HPDE6-E6E7 (cell line): ENCODE measurements at regions not wholly inside any gene's neighbourhood (a gene's known extent, or its start where the extent isn't known, plus 50 kb on each side); places are given as distances from the start of the nearest gene placed in this dataset.

ENCODE experiments used
- DNase-seq: peaks from one replicate; pipeline ENCODE4 v3.0.0; 2011; ENCODE audit warnings: missing footprints; ENCODE audit errors: extremely low spot score

DNA sequence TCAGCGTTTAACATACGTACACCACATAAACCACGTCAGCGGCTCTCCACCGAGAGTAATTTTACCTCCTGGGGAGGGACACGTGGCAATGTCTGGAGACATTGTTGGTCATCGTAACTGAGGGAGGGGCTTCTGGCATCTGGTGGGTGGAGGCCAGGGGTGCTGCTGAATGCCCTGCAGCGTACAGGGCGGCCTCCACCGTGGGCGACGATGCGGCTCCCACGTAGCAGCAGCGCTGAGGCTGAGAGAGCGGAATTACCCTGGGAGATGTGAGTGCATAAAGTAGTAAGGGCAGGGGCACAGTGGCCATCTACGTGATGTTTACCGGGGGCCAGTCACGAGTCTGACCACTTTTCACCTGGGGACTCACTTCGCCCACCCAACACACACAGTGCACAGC lies 212.4 kb downstream of the RBFOX3 start:
- DNase-seq, result no peak

- no peak for DNase-seq
Observed at GRCh38 chr17:79396696-79397095, 214.2 kb downstream of the RBFOX3 start.

DNA sequence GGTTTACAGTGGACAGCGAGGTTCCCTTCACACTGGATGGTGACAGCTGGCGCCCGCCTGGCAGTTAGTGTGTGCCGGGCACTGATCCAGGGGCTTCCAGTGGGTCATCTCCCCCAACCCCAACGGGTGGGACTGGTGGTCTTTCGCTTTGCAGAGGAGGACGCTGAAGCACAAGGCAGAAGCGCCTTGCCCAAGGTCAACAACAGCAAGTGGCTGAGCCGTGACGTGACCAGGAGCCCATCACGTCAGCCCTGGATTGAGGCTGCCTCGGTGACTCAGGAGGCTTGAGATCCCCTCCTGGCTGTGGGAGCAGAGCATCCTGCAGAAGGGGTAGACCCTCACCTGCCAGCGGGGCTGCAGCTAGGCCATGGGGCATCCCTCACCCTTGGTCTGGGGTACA lies 215.3 kb downstream of the RBFOX3 start:
- DNase-seq, result no peak

- no peak for DNase-seq
Observed at GRCh38 chr17:79395066-79395465, 215.8 kb downstream of the RBFOX3 start.

DNA sequence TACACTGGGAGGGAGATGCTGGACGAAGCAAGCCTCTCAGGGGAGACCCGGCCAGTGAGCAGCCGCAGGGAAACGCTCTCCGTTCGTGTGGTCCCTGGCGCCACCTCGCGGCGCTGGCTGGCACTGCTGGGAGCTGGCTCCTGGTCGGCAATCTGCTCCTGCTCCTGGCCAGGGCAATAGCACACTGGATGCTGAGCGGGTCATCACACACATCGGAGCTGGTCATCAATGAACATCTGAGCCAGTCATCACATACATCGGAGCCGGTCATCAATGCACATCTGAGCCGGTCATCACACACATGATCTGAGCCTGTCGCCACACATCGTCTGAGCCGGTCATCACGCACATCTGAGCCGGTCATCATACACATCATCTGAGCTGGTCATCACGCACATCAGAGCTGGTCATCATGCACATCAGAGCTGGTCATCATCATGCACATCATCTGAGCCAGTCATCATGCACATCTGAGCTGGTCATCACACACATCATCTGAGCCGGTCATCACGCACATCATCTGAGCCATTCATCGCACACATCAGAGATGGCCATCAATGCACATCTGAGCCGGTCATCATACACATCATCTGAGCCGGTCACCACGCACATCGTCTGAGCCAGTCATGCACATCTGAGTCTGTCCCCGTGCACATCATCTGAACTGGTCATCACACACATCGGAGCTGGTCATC lies 217.3 kb downstream of the RBFOX3 start:
- peak; percentile 44 for DNase-seq

- DNase-seq, result no peak
Observed at GRCh38 chr17:79392598-79392997, 218.3 kb downstream of the RBFOX3 start.

DNA sequence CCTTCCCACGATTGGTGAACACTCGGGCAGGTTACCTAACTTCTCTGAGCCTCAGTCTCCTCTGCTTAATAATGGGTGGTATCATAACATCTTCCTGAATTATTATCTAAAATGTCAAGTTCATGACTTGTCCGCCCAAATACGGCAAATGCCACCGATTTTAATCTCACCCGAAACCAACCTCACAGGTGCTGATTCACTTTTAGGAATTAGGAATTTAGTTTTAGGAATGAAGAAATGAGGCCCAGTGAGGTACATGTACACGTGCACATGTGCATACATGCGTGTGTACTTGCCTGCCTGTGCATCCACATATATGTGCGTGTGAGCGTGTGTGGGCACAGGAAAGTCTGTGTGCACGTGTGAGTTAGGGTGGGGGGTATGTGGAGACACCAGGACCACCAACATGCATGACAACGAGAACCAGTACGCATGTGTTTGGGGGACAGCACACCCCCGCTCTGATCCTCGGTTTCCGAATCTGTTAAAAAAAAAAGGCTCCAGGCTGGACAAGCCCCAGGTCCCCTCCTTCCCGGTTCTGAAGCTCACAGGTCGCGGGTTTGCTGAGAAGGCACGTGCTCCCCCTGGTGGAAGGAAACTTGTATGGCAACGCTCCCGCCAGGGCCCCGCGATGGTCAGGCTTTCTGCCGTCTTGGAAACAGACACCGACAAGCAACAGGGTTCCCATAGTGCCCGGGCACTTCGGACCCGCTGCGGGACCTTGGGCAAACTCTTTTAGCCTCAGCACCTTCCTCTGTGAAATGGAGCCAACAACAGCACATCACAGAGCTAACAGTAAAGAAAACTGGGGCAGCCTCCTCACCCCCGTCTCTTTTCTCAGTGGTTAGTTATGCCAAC lies 219.2 kb downstream of the RBFOX3 start:
- peak; percentile 60 for DNase-seq

- DNase-seq, result no peak
Observed at GRCh38 chr17:79389896-79390295, 221.0 kb downstream of the RBFOX3 start.

DNA sequence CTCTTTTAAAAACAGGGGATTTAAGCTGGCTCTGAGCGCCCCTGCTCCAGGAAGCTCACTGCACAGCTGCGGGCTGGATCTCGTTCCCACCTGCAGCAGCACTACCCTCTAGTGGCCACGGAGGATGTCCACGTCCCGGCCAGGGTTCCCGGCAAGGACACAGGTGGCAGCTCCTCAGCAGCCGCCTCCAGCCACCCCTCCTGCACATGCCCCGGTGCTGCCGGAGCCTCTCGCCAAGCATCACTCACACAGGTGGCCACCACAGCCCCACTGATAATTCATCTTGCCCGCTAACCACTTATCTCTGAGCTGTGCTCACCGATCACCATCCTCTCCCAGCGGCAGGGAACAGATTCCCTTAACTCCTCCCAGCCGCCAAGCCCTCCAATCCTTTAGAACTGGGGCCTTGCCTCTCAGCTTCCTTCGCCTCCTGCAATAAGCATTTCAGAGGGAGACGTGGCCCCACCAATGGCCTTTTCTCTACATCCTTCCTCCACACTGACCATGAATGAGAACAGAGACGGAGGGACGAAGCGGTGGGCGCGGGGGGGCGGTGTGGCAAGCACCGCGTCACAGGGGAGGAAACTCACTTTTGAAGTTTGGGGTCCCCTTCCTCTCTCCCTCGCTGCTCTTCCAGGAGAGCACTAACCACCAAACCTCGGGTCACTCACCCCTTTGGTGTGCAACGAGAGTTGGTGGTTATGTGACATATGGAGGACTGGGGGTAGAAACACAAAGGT lies 222.1 kb downstream of the RBFOX3 start:
- DNase-seq, result peak; percentile 50

- no peak for DNase-seq
Observed at GRCh38 chr17:79387783-79388182, 223.1 kb downstream of the RBFOX3 start.

DNA sequence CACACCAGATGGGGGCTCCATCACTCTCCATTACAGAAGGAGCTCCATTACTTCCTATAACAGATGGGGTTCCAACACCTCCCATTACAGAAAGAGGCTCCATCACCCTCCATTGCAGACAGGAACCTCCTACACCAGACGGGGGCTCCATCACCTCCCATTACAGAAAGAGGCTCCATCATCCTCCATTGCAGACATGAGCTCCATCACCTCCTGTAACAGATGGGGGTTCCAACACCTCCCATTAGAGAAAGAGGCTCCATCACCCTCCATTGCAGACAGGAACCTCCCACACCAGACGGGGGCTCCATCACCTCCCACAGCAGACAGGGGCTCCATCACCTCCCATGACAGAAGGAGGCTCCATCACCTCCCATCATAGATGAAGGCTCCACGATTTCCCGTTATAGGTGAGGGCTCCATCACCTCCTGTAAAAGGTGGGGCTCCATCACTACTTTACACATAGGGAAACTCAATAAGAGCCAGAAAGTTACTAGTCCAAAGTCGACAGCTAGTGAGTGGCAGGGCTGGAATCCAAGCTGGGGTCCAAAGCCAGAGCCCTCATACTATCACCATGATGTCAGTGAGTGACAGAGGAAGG lies 224.8 kb downstream of the RBFOX3 start:
- DNase-seq, result no peak

- no peak for DNase-seq
Observed at GRCh38 chr17:79382313-79382712, 228.5 kb downstream of the RBFOX3 start.

DNA sequence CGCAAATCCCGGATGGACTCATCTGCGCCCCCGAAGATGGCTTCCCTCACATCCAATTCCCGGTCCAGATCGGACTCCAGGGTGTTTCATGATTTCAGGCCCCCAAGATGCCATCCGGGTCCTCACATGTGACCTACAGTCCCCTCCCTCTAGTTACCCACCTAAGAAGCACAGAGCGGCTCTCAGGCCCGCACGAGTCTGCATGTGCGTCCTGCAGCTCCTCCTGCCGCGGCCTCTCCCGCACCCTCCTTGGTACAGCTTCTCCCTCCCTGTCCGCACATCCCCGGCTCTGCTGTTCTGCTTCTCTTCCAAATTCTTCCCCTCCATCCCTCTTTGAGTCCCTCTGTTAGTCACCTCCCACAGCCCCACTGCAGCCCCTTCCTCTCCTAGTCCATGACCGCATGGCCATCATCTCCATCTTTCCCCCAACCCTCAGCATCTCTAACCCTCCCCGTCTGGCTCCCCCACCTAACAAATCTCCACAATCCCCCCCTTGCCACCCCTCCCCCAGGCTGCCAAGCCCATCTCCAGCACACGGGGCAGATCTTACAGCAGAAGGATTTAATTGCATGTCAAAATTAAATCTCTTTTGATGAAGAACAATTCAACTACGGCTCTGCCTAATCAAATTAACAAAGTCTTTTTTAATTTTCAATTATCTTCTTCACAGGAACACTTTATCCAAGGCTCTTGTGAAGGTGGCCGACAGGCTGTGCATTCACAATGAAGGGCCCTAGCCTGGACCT lies 231.0 kb downstream of the RBFOX3 start:
- DNase-seq, result no peak

DNA sequence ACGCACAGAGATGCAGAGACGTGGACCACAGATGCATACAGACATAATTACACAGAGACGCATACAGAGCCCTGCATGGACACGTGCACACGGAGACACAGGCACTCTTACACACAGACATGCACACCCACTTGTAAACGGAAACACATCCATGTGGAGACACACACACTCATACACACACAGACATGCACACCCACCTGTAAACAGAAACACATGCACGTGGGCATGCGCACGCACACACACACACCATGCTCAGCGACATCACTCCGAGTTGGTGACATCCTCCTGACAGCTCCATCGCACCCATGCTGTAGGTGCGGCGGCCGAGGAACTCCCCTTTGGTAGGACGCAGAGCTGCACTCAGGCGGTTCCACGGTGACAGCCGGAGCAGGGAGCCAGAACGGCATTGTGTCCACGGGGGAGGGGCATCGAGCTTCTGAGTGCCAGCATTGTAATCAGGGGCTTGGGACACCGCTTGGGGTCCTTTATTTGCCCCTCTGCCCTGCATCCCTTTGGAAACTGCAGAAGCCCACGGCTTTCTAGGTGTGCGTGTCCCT lies 233.5 kb downstream of the RBFOX3 start:
- DNase-seq, result no peak

GRCh38 chr17:79374807-79375206 lies 236.0 kb downstream of the RBFOX3 start:
- DNase-seq, result no peak

- no peak for DNase-seq
Observed at GRCh38 chr17:79374087-79374689, 236.7 kb downstream of the RBFOX3 start.

GRCh38 chr17:79372470-79373238 lies 238.2 kb downstream of the RBFOX3 start:
- no peak for DNase-seq

- DNase-seq, result no peak
Observed at GRCh38 chr17:79371984-79372383, 238.9 kb downstream of the RBFOX3 start.

- no peak for DNase-seq
Observed at GRCh38 chr17:79370594-79370993, 240.3 kb downstream of the RBFOX3 start.

- DNase-seq, result no peak
Observed at GRCh38 chr17:79370126-79370525, 240.7 kb downstream of the RBFOX3 start.
